HFFc6 (cell line): ENCODE measurements at regions not wholly inside any gene's neighbourhood (a gene's known extent, or its start where the extent isn't known, plus 50 kb on each side); places are given as distances from the start of the nearest gene placed in this dataset.

Source experiments
- DNase-seq: peaks from one replicate; pipeline ENCODE4 v3.0.0-alpha.2; 2018
- H3K27ac Mint-ChIP-seq: 2 replicates; pipeline ENCODE4 v1.8.0; 2020; ENCODE audit warnings: mild to moderate bottlenecking, mixed read lengths
- H3K27me3 Mint-ChIP-seq: 2 replicates; pipeline ENCODE4 v1.8.0; 2021; ENCODE audit warnings: mild to moderate bottlenecking, moderate library complexity, mixed read lengths; ENCODE audit not compliant: insufficient read depth
- H3K36me3 Mint-ChIP-seq: 2 replicates; pipeline ENCODE4 v1.8.0; 2021; ENCODE audit warnings: low read depth, mixed read lengths
- H3K4me1 Mint-ChIP-seq: 2 replicates; pipeline ENCODE4 v1.8.0; 2020; ENCODE audit warnings: low read depth, mixed read lengths
- H3K4me3 Mint-ChIP-seq: 2 replicates; pipeline ENCODE4 v1.8.0; 2020; ENCODE audit warnings: mild to moderate bottlenecking, moderate library complexity, mixed read lengths
- H3K9me3 Mint-ChIP-seq: 2 replicates; pipeline ENCODE4 v1.8.0; 2020; ENCODE audit warnings: mild to moderate bottlenecking, mixed read lengths
- TF ChIP-seq, protein P1 (sequence below): fragments of 200-600 bp; sonication (generic); IDR thresholded peaks from 2 replicates; pipeline ENCODE4 v1.5.0; 2021; ENCODE audit warnings: antibody characterized with exemption, mild to moderate bottlenecking

DNA sequence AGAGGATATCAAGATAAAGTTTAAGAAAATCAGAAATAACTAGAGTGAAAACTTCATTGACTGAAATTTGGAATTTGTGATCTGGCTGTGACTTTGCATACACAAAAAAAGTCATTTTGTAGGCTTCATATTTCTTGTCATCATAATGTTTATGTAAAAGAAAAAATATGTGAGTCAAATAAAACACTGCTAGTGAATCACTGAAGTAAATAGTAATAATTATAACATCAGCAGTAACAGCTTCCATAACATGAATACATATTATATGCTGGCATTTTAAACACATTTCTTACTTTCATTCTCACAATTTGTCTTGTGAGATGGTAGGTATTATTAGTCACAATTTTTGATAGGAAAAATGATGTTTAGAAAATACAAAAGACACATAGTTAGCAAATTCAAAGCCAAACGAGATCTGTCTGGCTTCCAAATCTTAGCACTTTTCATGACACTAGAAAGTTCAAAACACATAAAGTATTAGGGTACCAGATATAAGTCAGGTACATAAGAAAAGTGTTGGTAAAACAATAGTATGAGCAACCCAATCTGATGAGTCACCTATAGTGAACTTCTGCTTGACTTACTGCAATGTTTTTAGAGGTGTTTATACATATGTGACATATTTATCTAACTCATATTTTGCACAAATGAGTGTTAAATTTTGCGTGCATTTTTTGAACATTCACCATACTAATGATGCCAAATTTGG is 241.0 kb upstream of the SNX7 start:
- Mint-ChIP-seq H3K27ac (no peak overlapping the region), H3K4me3 (no peak overlapping the region), H3K4me1 (peaks cover 28% of the 10 kb centered on the region), H3K9me3 (no peaks in the 10 kb centered on the region), H3K27me3 (no peaks in the 10 kb centered on the region), H3K36me3 (peaks cover 9% of the 10 kb centered on the region; the same call in 1 of the 2 replicates)
- TF ChIP-seq, protein P1, sequence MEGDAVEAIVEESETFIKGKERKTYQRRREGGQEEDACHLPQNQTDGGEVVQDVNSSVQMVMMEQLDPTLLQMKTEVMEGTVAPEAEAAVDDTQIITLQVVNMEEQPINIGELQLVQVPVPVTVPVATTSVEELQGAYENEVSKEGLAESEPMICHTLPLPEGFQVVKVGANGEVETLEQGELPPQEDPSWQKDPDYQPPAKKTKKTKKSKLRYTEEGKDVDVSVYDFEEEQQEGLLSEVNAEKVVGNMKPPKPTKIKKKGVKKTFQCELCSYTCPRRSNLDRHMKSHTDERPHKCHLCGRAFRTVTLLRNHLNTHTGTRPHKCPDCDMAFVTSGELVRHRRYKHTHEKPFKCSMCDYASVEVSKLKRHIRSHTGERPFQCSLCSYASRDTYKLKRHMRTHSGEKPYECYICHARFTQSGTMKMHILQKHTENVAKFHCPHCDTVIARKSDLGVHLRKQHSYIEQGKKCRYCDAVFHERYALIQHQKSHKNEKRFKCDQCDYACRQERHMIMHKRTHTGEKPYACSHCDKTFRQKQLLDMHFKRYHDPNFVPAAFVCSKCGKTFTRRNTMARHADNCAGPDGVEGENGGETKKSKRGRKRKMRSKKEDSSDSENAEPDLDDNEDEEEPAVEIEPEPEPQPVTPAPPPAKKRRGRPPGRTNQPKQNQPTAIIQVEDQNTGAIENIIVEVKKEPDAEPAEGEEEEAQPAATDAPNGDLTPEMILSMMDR, result no peak
- DNase-seq, result no peak

DNA sequence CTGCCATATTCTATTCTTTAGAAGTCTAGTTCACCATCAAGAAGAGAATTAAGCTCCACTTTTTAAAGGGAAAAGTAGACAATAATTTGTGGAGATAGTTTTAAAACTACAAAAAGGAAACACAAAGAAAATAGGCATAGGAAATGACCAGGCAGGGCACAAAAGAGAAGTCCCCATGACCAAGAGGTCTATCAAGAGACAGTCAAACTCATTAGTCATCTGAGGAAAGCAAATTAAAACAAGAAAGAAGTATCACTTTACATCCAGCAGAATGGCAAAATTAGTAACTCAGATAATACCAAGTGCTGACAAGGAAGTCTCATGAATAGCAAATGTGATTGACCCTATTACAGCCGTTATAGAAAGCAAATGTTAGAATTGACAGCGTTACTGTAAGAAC is 243.7 kb upstream of the SNX7 start:
- peaks cover 28% of the 10 kb centered on the region for H3K4me1 Mint-ChIP-seq
- no peak for DNase-seq
- no peaks in the 10 kb centered on the region for H3K27me3 Mint-ChIP-seq
- H3K4me3 Mint-ChIP-seq, result no peak overlapping the region
- H3K9me3 Mint-ChIP-seq, result 0 out of 2 replicates have a peak, but pooled peaks cover 4% of the 10 kb centered on the region
- TF ChIP-seq, protein P1, result no peak
- H3K27ac Mint-ChIP-seq, result no peak overlapping the region
- H3K36me3 Mint-ChIP-seq, result peaks cover 16% of the 10 kb centered on the region

DNA sequence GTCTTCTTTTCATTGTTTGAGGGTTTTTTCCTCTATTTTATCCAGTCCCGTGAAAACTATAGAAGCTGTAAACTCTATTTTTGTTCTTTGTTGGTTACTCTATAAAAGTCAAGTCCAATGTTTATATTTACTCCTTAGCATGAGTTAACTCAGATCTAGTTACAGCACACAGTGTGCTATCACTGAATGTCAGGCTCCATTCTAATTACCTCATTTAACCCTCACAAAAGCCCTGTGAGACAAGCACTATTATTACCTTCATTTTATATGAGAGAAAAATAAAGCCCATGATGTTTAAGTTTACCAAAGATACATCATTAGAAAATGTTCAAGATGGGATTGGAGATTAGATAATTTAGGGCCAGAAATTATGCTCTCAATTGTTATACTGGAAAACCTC is 251.4 kb upstream of the SNX7 start:
- Mint-ChIP-seq H3K4me3 (no peak overlapping the region), H3K27ac (no peak overlapping the region), H3K36me3 (peaks cover 12% of the 10 kb centered on the region), H3K4me1 (peaks cover 19% of the 10 kb centered on the region), H3K9me3 (0 out of 2 replicates have a peak, but pooled peaks cover 4% of the 10 kb centered on the region), H3K27me3 (no peaks in the 10 kb centered on the region)
- no peak for DNase-seq
- TF ChIP-seq, protein P1, result no peak

DNA sequence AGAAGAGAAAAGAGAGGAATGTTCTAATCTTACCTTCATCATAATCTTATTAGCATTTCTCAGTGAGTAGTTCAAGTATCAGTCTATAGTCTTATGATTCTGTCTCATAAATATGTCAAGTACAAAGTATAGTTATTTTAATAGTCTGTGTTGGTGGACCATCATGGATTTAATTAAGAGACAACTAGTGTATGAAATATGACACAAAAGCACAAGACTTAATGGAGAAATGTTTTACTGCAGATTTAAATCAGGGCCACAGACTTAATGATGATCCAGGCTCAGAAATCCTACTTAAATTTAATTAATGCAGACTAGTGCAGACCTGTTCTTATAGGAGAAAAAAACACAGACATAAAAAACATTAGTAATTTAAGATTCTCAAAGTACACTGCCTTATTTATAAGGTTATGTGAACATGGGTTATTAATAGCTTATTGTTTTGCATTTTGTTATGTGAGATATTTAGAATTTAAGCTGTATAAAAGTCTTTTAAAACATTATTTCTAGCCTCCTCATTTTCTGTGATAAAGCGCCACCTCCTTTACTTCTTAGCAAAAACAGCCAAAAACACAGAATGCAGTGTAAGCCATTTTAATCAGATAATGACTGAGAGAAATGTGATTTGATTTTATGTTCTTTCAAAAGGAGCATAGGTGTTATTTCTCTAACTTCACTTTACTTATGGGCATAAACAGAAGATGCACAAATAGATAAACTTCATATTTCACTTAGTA is 255.0 kb upstream of the SNX7 start:
- Mint-ChIP-seq H3K27me3 (no peaks in the 10 kb centered on the region), H3K36me3 (no peaks in the 10 kb centered on the region), H3K4me3 (no peak overlapping the region), H3K9me3 (no peaks in the 10 kb centered on the region), H3K27ac (peak overlapping the region; percentile 42; the same call in 1 of the 2 replicates), H3K4me1 (peaks cover 44% of the 10 kb centered on the region)
- TF ChIP-seq, protein P1, result no peak
- DNase-seq, result no peak

DNA sequence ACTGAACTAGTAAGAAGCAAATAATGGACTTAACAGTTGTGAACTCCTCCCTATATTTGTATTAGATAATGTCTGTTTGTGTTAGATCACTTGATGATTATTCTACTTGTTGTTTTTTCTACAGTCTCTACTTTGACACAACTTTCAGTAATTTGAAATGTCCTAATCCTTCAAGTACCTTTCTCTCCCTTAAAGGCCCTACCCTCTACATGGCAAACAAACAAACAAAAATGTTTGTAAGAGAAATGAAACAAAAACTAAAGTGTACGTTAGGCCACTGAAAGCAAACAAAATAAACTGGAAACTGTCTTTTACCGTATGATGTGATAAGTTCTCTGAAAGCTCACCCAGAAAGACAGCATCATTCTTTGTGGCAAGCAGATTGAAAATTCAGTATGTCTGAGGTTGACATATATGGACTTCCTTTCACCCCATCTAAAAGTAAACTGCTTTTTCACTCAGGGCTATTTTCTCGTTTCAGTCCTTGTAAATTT is 255.9 kb upstream of the SNX7 start:
- no peak for DNase-seq
- Mint-ChIP-seq H3K9me3 (no peaks in the 10 kb centered on the region), H3K36me3 (no peaks in the 10 kb centered on the region), H3K4me3 (peak overlapping the region; percentile 52), H3K4me1 (peaks cover 44% of the 10 kb centered on the region), H3K27me3 (no peaks in the 10 kb centered on the region), H3K27ac (peak overlapping the region; percentile 8)
- TF ChIP-seq, protein P1, result no peak
